GM12878 (cell line): ENCODE measurements at regions not wholly inside any gene's neighbourhood (a gene's known extent, or its start where the extent isn't known, plus 50 kb on each side); places are given as distances from the start of the nearest gene placed in this dataset.

Source experiments
- ATAC-seq: fragments of 200-7000 bp; cut with Tn5 transposase; 3 replicates; pipeline ENCODE4 v1.9.1; 2020; ENCODE audit warnings: mild to moderate bottlenecking, moderate library complexity
- BruUV-seq: library from RNA; stranded (reverse); fragments of 400-500 nt; replicated peaks from 2 replicates; lab custom pipeline; 2021; lab: Mats Ljungman, UMichigan
- CTCF ChIA-PET: fragments of 300-600 bp; sonication (Branson Sonifier 250); formaldehyde crosslinking; extraction: SDS; loops from one replicate; lab custom pipeline; 2021; ENCODE audit warnings: inconsistent platforms; lab: Yijun Ruan, JAX
- POLR2A ChIA-PET: fragments of 350-600 bp; formaldehyde crosslinking; extraction: SDS; loops from one replicate; lab custom pipeline; 2021; ENCODE audit warnings: inconsistent platforms; lab: Charles Lee
- RAD21 ChIA-PET: fragments of 300-600 bp; sonication (Branson Sonifier 250); formaldehyde crosslinking; loops from one replicate; lab custom pipeline; 2023; ENCODE audit warnings: antibody characterized with exemption; ENCODE audit not compliant: unreplicated experiment; lab: Charles Lee
- SMC1A ChIA-PET: fragments of 300-600 bp; sonication (Branson Sonifier 250); formaldehyde crosslinking; loops from one replicate; lab custom pipeline; 2023; ENCODE audit not compliant: unreplicated experiment, uncharacterized antibody; lab: Charles Lee
- DNase-seq: peaks from one replicate; pipeline ENCODE4 v3.0.0-alpha.2; 2011; ENCODE audit warnings: low read depth, low spot score
- FAIRE-seq: peaks from 3 replicates; lab custom pipeline; 2011; peaks lifted over from hg19 to GRCh38; lab: Jason Lieb, UNC
- H2AFZ ChIP-seq: 2 replicates; pipeline ENCODE4 v1.6.0; 2011; ENCODE audit warnings: low read depth, low read length, control low read depth; ENCODE audit not compliant: control insufficient read depth
- H3K27ac ChIP-seq: 2 replicates; pipeline ENCODE4 v1.5.1; 2011; ENCODE audit warnings: control low read depth; ENCODE audit not compliant: control insufficient read depth, insufficient read depth
- H3K27me3 ChIP-seq, 2 experiments: replicated peaks in 1 of 2; 2 replicates each; pipeline versions ENCODE4 v1.6.0 to v1.6.1; 2011; ENCODE audit warnings: low read length in 1 of 2; ENCODE audit not compliant: control insufficient read depth in 2 of 2, insufficient read depth in 2 of 2
- H3K36me3 ChIP-seq, 2 experiments: 2 replicates each; pipeline ENCODE4 v1.5.1; 2011; ENCODE audit warnings: low read length in 1 of 2; ENCODE audit not compliant: control insufficient read depth in 2 of 2, insufficient read depth in 2 of 2
- H3K4me1 ChIP-seq: 2 replicates; pipeline ENCODE4 v1.6.1; 2011; ENCODE audit warnings: mild to moderate bottlenecking, low read length, moderate library complexity, mixed read lengths; ENCODE audit not compliant: control insufficient read depth, insufficient read depth
- H3K4me2 ChIP-seq: 2 replicates; pipeline ENCODE4 v1.6.0; 2011; ENCODE audit warnings: control low read depth; ENCODE audit not compliant: control insufficient read depth, insufficient read depth
- H3K4me3 ChIP-seq: fragments of 200-600 bp; sonication (generic); 2 replicates; pipeline ENCODE4 v1.5.1; 2016
- H3K79me2 ChIP-seq: 2 replicates; pipeline ENCODE4 v1.6.0; 2011; ENCODE audit warnings: low read length; ENCODE audit not compliant: control insufficient read depth, insufficient read depth
- H3K9ac ChIP-seq: 2 replicates; pipeline ENCODE4 v1.8.0; 2011; ENCODE audit warnings: low read length, control low read depth, mixed read lengths; ENCODE audit not compliant: control insufficient read depth, insufficient read depth
- H3K9me3 ChIP-seq: replicated peaks from 3 replicates; pipeline ENCODE4 v1.5.1; 2011; ENCODE audit warnings: mild to moderate bottlenecking, low read length; ENCODE audit not compliant: control insufficient read depth, insufficient read depth
- H4K20me1 ChIP-seq: 2 replicates; pipeline ENCODE4 v1.6.0; 2011; ENCODE audit not compliant: control insufficient read depth, insufficient read depth
- EGR1 ChIP-seq, 2 experiments: IDR thresholded peaks; 1 replicate in 1 of 2; 2 replicates in 1 of 2; pipeline ENCODE4 v1.6.1; 2011 to 2012; ENCODE audit warnings: low read depth in 2 of 2, low read length in 2 of 2, borderline replicate concordance in 1 of 2, mild to moderate bottlenecking in 1 of 2, moderate library complexity in 1 of 2
- ETV6 ChIP-seq, 2 experiments: fragments of 450-650 bp in 1 of 2; IDR thresholded peaks in 1 of 2; conservative IDR thresholded peaks in 1 of 2; 2 replicates each; pipeline ENCODE4 v1.6.1; 2014; ENCODE audit warnings: antibody characterized with exemption in 1 of 2, borderline replicate concordance in 1 of 2, low read depth in 1 of 2, mild to moderate bottlenecking in 1 of 2, moderate library complexity in 1 of 2
- IKZF2 ChIP-seq, 2 experiments: fragments of 450-650 bp; IDR thresholded peaks; 2 replicates each; pipeline ENCODE4 v1.6.1; 2017; ENCODE audit warnings: mild to moderate bottlenecking in 2 of 2, moderate library complexity in 2 of 2
- PAX5 ChIP-seq: IDR thresholded peaks from 2 replicates; pipeline ENCODE4 v1.6.1; 2011; ENCODE audit warnings: low read depth, low read length, borderline replicate concordance
- SIN3A ChIP-seq: IDR thresholded peaks from 2 replicates; pipeline ENCODE4 v1.6.1; 2012; ENCODE audit warnings: low read depth, low read length, improper control_type of control experiment
- WGBS: methylation state at CpG from one replicate; pipeline ENCODE4 v1.1.6; 2016; ENCODE audit warnings: low lambda C conversion rate; ENCODE audit not compliant: insufficient replicate concordance, insufficient coverage; ENCODE audit errors: missing lambda C conversion rate; 5-methylcytosine and 5-hydroxymethylcytosine counted together
- in situ Hi-C: fragments of 300-500 bp; cut with MboI; formaldehyde crosslinking; loops from 9 replicates; pipeline ENCODE4 v1.14.3; 2018; ENCODE audit warnings: mixed read lengths
- intact Hi-C: fragments of 100-400 bp; cut with micrococcal nuclease; formaldehyde crosslinking; loops from one replicate; pipeline ENCODE4 v1.14.2; 2022; ENCODE audit not compliant: unreplicated experiment
- TF ChIP-seq, protein P1 (sequence below): fragments of 450-650 bp; formaldehyde crosslinking; IDR thresholded peaks from 2 replicates; pipeline ENCODE4 v1.4.0; 2022; ENCODE audit warnings: mild to moderate bottlenecking, moderate library complexity
- TF ChIP-seq, protein P2 (sequence below): fragments of 450-650 bp; IDR thresholded peaks from 2 replicates; pipeline ENCODE4 v1.6.1; 2017; ENCODE audit warnings: low read depth, mild to moderate bottlenecking, moderate library complexity
- TF ChIP-seq, protein P3 (sequence below): fragments of 150-350 bp; IDR thresholded peaks from 2 replicates; pipeline ENCODE4 v1.6.1; 2014; ENCODE audit warnings: mild to moderate bottlenecking, low read depth, low read length

DNA sequence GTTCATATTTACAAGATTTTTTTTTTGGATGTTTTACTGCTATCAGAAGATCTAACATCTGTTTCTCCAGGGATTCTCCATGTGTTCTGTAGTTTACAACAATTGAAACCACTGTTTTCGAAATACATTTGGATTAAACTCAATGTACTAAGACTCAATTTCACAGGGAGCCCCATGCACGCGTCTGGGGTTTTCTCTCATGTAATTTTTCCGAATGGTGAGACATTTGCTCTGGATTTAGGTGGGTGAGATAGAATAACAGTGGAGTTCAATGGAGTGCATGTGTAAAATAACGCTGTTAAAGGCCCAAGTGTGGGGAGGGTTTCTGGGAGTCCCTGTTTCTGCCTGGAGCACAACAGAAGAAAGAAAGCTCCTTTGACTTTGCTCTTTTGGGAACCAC, 330.3 kb downstream of the TSHZ3 start (continued):
- no peak for TF ChIP-seq EGR1 (IDR thresholded peaks at IDR 0.05; ENCODE audit: borderline replicate concordance in 1 of 2, low read depth in 2 of 2, low read length in 2 of 2)

DNA sequence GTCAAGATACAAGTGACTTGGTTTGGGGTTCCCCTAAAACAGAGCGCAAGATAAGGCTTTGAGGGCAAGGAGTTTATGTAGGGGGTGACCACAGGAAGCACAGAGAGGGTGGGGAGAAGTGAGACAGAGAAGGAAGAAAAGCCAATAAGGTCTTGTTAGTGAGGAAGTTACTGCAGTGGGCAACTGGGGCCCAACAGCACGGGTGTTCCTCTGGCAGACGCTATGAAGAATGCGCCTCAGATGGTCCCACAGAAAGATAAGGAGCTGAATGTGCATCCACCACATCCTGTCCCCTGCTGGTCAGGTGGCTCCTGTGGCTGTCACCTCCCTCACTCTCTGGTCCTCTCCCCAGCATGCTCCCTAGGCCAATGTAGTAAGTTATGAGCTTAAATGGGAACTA, 333.5 kb downstream of the TSHZ3 start:
- Histone ChIP-seq H2AFZ (no peak overlapping the region), H4K20me1 (no peaks in the 10 kb centered on the region), H3K4me3 (no peak overlapping the region), H3K27me3 (no peaks in the 10 kb centered on the region), H3K27ac (no peak overlapping the region), H3K79me2 (no peaks in the 10 kb centered on the region), H3K36me3 (no peaks in the 10 kb centered on the region), H3K4me1 (no peaks in the 10 kb centered on the region), H3K4me2 (no peak overlapping the region), H3K9me3 (no peaks in the 10 kb centered on the region; the same call in 2 of the 3 replicates), H3K9ac (no peak overlapping the region)
- DNase-seq (no peak), ATAC-seq (no peak), FAIRE-seq (no peak)
- SMC1A ChIA-PET, result no interaction called here
- POLR2A ChIA-PET, result no interaction called here
- CTCF ChIA-PET, result no interaction called here
- TF ChIP-seq ETV6 (conservative IDR thresholded peaks at IDR 0.05 in 1 of 2, IDR thresholded peaks at IDR 0.05 in 1 of 2; ENCODE audit: borderline replicate concordance in 1 of 2, low read depth in 1 of 2), result no peak
- RAD21 ChIA-PET, result no interaction called here
- 10% methylated on average over 4 of the region's 4 CpGs for WGBS
- no TSS peak for BruUV-seq
- in situ Hi-C loops, result no loop called here
- intact Hi-C loops, result no loop called here

DNA sequence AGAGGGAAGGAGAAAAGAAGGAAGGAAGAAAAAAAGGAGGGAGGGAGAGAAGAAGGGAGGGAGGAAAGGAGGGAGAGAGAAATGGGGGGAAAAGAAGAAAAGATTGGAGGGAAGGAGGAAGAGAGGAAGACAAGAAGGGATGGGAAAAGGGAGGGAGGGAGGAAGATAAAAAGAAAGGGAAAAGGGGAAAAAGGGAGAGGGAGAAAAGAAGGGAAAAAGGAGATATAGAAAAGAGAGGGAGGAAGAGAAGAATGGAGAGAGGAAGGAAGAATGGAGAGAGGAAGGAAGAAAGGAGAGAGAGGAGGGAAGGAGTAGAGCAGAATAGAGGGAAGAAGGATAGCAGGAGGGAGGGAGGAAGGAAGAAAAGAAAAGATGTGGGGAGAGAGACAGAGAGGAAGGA, 334.6 kb downstream of the TSHZ3 start:
- no peak overlapping the region for H3K9ac ChIP-seq
- POLR2A ChIA-PET, result no interaction called here
- H3K27me3 ChIP-seq, result no peaks in the 10 kb centered on the region
- RAD21 ChIA-PET, result no interaction called here
- H3K9me3 ChIP-seq, result no peaks in the 10 kb centered on the region; the same call in 2 of the 3 replicates
- DNase-seq, result no peak
- no TSS peak for BruUV-seq
- no peak overlapping the region for H3K4me2 ChIP-seq
- H3K4me3 ChIP-seq, result no peak overlapping the region
- H2AFZ ChIP-seq, result no peak overlapping the region
- SMC1A ChIA-PET, result no interaction called here
- in situ Hi-C loops (no loop called here), intact Hi-C loops (no loop called here)
- no peak overlapping the region for H3K27ac ChIP-seq
- H3K4me1 ChIP-seq, result no peaks in the 10 kb centered on the region
- H3K36me3 ChIP-seq, result no peaks in the 10 kb centered on the region
- H3K79me2 ChIP-seq, result no peaks in the 10 kb centered on the region
- CTCF ChIA-PET, result no interaction called here
- FAIRE-seq, result no peak
- ATAC-seq, result no peak
- no peaks in the 10 kb centered on the region for H4K20me1 ChIP-seq
- no peak for TF ChIP-seq PAX5
- TF ChIP-seq, protein P1, sequence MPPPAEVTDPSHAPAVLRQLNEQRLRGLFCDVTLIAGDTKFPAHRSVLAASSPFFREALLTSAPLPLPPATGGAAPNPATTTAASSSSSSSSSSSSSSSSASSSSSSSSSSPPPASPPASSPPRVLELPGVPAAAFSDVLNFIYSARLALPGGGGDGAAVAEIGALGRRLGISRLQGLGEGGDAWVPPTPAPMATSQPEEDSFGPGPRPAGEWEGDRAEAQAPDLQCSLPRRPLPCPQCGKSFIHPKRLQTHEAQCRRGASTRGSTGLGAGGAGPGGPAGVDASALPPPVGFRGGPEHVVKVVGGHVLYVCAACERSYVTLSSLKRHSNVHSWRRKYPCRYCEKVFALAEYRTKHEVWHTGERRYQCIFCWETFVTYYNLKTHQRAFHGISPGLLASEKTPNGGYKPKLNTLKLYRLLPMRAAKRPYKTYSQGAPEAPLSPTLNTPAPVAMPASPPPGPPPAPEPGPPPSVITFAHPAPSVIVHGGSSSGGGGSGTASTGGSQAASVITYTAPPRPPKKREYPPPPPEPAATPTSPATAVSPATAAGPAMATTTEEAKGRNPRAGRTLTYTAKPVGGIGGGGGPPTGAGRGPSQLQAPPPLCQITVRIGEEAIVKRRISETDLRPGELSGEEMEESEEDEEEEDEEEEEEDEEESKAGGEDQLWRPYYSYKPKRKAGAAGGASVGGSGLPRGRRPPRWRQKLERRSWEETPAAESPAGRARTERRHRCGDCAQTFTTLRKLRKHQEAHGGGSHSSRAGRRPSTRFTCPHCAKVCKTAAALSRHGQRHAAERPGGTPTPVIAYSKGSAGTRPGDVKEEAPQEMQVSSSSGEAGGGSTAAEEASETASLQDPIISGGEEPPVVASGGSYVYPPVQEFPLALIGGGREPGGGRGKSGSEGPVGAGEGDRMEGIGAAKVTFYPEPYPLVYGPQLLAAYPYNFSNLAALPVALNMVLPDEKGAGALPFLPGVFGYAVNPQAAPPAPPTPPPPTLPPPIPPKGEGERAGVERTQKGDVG, result no peak
- TF ChIP-seq, protein P2, sequence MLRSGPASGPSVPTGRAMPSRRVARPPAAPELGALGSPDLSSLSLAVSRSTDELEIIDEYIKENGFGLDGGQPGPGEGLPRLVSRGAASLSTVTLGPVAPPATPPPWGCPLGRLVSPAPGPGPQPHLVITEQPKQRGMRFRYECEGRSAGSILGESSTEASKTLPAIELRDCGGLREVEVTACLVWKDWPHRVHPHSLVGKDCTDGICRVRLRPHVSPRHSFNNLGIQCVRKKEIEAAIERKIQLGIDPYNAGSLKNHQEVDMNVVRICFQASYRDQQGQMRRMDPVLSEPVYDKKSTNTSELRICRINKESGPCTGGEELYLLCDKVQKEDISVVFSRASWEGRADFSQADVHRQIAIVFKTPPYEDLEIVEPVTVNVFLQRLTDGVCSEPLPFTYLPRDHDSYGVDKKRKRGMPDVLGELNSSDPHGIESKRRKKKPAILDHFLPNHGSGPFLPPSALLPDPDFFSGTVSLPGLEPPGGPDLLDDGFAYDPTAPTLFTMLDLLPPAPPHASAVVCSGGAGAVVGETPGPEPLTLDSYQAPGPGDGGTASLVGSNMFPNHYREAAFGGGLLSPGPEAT, result no peak
- no peak for TF ChIP-seq SIN3A
- no peak for TF ChIP-seq IKZF2 (IDR thresholded peaks at IDR 0.05)
- TF ChIP-seq, protein P3, sequence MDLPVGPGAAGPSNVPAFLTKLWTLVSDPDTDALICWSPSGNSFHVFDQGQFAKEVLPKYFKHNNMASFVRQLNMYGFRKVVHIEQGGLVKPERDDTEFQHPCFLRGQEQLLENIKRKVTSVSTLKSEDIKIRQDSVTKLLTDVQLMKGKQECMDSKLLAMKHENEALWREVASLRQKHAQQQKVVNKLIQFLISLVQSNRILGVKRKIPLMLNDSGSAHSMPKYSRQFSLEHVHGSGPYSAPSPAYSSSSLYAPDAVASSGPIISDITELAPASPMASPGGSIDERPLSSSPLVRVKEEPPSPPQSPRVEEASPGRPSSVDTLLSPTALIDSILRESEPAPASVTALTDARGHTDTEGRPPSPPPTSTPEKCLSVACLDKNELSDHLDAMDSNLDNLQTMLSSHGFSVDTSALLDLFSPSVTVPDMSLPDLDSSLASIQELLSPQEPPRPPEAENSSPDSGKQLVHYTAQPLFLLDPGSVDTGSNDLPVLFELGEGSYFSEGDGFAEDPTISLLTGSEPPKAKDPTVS, result no peak
